ENCODE measurements at regions not wholly inside any gene's neighbourhood (a gene's known extent, or its start where the extent isn't known, plus 50 kb on each side); places are given as distances from the start of the nearest gene placed in this dataset.

- Mint-ChIP-seq H3K4me3 (no peak overlapping the region), H3K4me1 (peaks cover 67% of the 10 kb centered on the region), H3K27ac (no peak overlapping the region), H3K9me3 (no peaks in the 10 kb centered on the region), H3K27me3 (ENCODE audit: low read depth) (no peaks in the 10 kb centered on the region), H3K36me3 (ENCODE audit: low read depth) (no peaks in the 10 kb centered on the region)
- TF ChIP-seq, protein P1, sequence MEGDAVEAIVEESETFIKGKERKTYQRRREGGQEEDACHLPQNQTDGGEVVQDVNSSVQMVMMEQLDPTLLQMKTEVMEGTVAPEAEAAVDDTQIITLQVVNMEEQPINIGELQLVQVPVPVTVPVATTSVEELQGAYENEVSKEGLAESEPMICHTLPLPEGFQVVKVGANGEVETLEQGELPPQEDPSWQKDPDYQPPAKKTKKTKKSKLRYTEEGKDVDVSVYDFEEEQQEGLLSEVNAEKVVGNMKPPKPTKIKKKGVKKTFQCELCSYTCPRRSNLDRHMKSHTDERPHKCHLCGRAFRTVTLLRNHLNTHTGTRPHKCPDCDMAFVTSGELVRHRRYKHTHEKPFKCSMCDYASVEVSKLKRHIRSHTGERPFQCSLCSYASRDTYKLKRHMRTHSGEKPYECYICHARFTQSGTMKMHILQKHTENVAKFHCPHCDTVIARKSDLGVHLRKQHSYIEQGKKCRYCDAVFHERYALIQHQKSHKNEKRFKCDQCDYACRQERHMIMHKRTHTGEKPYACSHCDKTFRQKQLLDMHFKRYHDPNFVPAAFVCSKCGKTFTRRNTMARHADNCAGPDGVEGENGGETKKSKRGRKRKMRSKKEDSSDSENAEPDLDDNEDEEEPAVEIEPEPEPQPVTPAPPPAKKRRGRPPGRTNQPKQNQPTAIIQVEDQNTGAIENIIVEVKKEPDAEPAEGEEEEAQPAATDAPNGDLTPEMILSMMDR (IDR thresholded peaks at IDR 0.05; ENCODE audit: unreplicated experiment in 3 of 3) = no peak
Measured at GRCh38 chr5:33228149-33228548, 212.6 kb upstream of the TARS1 start.

GRCh38 chr5:33229216-33229615 is 211.5 kb upstream of the TARS1 start:
- Mint-ChIP-seq H3K36me3 (ENCODE audit: low read depth) (no peaks in the 10 kb centered on the region), H3K9me3 (no peaks in the 10 kb centered on the region), H3K4me1 (peaks cover 61% of the 10 kb centered on the region), H3K27me3 (ENCODE audit: low read depth) (no peaks in the 10 kb centered on the region), H3K27ac (peak overlapping the region in 2 of 3 experiments; percentile 3 to 13), H3K4me3 (no peak overlapping the region)
- TF ChIP-seq, protein P1 (IDR thresholded peaks at IDR 0.05; ENCODE audit: unreplicated experiment in 3 of 3) = no peak

GRCh38 chr5:33230467-33231078 is 210.2 kb upstream of the TARS1 start:
- no peaks in the 10 kb centered on the region for H3K27me3 Mint-ChIP-seq (ENCODE audit: low read depth)
- TF ChIP-seq, protein P1 (IDR thresholded peaks at IDR 0.05; ENCODE audit: unreplicated experiment in 3 of 3) = no peak
- H3K27ac Mint-ChIP-seq = peak overlapping the region in 2 of 3 experiments; percentile 3 to 58
- H3K4me3 Mint-ChIP-seq = no peak overlapping the region
- H3K4me1 Mint-ChIP-seq = peaks cover 57% of the 10 kb centered on the region
- no peaks in the 10 kb centered on the region for H3K36me3 Mint-ChIP-seq (ENCODE audit: low read depth)
- H3K9me3 Mint-ChIP-seq = no peaks in the 10 kb centered on the region

DNA sequence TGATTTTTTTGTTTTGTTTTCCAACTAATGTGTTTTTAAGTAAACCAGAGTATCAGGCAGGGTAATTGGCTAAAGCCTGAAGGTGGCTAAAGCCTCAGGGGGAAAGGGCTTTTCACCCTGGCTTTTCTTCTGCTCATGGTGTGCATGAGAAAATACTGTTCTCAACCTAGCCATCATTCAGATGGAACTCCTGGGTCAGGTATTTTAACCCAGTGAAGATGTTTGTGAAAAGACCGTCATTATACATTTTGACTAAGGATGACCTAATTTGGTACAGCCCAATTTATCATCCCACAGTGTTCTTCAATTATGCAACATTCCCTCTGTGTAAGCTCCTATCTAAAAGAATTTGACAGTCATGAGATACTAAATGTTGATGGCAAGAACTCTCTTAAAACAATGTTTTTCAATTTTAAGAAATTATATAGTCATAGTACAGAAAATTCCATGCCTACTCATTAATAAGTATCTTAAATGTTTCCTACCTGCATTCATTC is 209.5 kb upstream of the TARS1 start:
- Mint-ChIP-seq H3K9me3 (no peaks in the 10 kb centered on the region), H3K36me3 (ENCODE audit: low read depth) (no peaks in the 10 kb centered on the region), H3K4me1 (peaks cover 50% of the 10 kb centered on the region), H3K27ac (no peak overlapping the region), H3K27me3 (ENCODE audit: low read depth) (no peaks in the 10 kb centered on the region), H3K4me3 (no peak overlapping the region)
- TF ChIP-seq, protein P1 (IDR thresholded peaks at IDR 0.05; ENCODE audit: unreplicated experiment in 3 of 3) = no peak

GRCh38 chr5:33231935-33232334 is 208.8 kb upstream of the TARS1 start:
- no peaks in the 10 kb centered on the region for H3K27me3 Mint-ChIP-seq (ENCODE audit: low read depth)

More at GRCh38 chr5:33231935-33232334, 208.8 kb upstream of the TARS1 start:
- H3K4me3 Mint-ChIP-seq = no peak overlapping the region
- no peaks in the 10 kb centered on the region for H3K9me3 Mint-ChIP-seq
- H3K4me1 Mint-ChIP-seq = peaks cover 47% of the 10 kb centered on the region
- H3K27ac Mint-ChIP-seq = peak overlapping the region; percentile 16 to 61 (median 44)
- TF ChIP-seq, protein P1 (IDR thresholded peaks at IDR 0.05; ENCODE audit: unreplicated experiment in 3 of 3) = no peak
- H3K36me3 Mint-ChIP-seq (ENCODE audit: low read depth) = no peaks in the 10 kb centered on the region

All from nephron (organoid).